Activated CD8-positive, alpha-beta memory T cell treated with anti-CD3 and anti-CD28 coated beads, Interleukin-2, amount 50 U/mL, for 24 hours (primary cell): ENCODE measurements at regions not wholly inside any gene's neighbourhood (a gene's known extent, or its start where the extent isn't known, plus 50 kb on each side); places are given as distances from the start of the nearest gene placed in this dataset.

Source experiments
- DNase-seq: peaks from one replicate; pipeline ENCODE4 v3.0.0-alpha.2; 2020; ENCODE audit errors: extremely low read depth

GRCh38 chr3:194738254-194739093, 52.8 kb downstream of the FAM43A start:
- no peak for DNase-seq

DNA sequence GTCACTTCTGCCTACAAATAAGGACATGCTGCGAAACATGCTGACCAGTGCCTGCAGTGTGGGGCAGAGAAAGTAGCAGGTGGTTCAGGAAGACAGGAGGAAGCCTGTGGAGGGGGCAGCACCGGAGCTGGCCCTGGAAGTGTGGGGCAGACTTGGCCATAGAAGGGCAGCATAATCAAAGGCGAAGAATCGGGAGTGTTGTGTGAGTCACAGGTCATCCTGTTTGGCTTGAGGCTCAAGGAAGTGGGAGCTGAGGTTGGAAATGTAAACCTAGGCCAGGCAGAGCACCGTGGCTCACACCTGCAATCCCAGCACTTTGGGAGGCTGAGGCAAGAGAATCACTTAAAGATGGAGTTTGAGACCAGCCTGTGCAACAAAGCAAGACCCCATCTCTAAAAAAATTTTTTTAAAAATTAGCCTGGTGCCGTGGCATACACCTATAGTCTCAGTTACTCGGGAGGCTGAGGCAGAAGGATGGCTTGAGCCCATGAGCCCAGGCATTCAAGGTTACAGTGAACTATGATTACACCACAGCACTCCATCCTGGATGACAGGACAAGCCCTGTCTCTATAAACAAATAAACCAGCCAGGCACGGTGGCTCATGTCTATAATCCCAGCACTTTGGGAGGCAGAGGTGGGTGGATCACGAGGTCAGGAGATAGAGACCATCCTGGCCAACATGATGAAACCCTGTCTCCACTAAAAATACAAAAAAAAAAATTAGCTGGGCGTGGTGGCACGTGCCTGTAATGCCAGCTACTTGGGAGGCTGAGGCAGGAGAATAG, 54.0 kb downstream of the FAM43A start:
- no peak for DNase-seq

DNA sequence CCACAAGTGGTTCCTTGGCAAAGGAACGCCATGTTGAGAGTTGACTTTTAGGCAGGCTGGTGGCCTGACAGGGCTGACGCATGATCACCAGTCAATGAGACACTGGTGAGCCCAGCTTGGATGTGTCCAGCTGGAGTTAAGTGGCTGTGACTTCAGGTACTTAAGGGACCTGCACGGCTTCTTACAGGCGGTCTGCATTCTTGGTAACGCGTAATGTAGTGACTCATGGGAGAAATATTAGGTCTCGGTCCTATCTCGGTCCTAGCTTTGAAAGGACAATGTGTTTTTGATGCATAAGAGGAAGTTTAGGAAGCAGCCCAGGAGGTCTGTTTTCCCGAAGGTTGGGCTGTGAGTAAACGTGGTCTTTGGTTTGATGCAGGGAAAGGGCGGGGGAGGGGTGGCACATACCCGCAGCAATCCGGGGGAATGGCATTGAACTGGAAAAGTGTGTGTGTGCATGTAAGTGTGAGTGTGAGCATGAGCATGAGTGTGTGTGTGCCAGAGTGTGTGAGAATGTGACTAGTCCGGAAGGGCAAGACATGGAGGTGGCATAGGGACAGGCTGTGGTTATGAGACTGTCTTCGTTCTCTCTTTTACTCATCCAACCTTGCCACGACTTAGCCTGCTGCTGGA, 55.3 kb downstream of the FAM43A start:
- DNase-seq, result no peak

DNA sequence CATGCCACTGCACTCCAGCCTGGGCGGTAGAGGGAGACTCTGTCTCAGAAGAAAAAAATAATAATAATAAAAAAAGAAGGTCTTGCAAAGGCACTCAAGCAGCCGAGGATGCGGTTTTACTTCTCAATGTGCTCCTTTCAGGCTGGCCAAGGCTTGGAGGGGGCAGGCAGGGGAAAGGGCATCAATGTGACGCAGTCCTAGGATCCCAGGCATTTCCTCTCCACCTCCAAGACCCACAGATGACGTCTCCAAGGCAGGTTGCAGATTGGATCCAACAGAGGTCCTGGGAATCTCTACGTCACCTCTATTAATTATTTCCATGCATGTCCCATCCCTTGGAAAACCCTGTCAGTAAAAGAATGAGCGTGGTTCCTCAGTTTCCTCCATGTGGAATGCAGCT, 56.2 kb downstream of the FAM43A start:
- no peak for DNase-seq

DNA sequence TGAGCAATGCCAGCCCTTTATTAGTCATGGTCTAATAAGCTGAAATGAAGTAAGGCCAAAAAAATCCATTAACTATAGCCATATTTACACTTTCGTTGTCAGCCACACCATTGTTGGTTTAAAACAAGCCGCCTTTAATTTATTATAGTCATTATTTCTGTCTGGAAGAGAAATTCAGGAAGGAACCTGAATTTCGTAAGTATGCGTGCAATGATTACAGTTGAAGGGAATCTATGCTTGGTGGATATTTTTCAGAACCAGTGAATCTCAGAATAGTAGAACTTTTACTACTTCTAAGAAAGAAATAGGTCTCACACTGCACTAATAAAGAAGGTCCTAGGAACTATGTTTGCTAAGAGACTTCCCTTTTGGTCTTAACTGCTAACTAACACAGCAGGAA, 59.1 kb downstream of the FAM43A start:
- DNase-seq, result no peak

DNA sequence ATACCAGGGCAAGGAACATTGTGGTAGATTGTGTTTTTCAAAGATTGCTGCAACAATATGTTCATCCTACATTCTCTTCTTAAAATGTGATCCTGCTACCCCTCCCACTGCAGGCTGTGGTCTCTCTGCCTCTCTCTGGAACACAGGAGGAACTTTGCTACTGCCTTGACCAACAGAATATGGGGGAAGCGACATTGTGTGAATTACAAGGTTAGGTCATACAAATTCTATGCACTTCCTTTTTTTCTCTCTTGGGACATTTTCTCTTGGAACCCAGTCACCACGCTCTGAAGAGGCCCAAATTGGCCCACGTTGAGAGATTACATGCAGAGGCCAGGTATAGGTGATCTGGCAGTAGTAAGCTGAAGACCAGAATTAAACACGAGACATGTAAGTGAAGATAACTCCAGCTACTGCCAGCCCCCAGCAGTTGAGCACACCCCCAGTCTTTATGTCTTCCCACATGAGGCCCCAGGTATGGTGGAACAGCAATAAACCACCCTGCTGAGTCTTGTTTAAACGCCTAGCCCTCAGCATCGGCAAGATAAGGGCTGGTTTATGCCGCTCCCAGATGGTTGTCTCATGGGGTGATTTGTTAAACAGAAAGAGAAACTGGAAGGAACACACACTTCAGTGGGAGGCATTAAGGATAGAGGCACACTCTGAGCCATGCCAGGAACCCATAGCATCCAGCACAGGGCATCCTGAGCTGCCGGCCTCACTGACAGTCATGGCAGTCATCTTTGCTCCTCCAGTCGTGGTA, 59.9 kb downstream of the FAM43A start:
- DNase-seq, result no peak

GRCh38 chr3:194748225-194748624, 62.5 kb downstream of the FAM43A start:
- no peak for DNase-seq

- DNase-seq, result no peak
These were observed 64.2 kb downstream of the FAM43A start for GRCh38 chr3:194749631-194750490.

DNA sequence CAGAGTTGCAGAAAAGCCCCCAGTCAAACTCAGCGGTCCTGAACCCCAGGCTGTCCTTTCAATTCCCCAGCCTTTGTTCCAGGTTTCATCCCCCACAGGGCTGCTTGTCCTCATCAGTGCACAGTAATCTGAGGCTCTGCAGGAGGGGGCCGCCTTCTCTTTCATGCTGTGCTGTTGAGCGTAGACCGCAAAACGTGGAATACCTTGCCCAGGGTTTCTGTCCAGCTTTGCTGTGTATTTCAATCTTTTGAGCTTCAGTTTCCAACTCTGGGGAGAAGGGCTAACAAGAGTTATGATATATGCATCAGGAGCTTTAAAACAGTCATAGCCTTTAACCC, 64.8 kb downstream of the FAM43A start:
- DNase-seq, result no peak

DNA sequence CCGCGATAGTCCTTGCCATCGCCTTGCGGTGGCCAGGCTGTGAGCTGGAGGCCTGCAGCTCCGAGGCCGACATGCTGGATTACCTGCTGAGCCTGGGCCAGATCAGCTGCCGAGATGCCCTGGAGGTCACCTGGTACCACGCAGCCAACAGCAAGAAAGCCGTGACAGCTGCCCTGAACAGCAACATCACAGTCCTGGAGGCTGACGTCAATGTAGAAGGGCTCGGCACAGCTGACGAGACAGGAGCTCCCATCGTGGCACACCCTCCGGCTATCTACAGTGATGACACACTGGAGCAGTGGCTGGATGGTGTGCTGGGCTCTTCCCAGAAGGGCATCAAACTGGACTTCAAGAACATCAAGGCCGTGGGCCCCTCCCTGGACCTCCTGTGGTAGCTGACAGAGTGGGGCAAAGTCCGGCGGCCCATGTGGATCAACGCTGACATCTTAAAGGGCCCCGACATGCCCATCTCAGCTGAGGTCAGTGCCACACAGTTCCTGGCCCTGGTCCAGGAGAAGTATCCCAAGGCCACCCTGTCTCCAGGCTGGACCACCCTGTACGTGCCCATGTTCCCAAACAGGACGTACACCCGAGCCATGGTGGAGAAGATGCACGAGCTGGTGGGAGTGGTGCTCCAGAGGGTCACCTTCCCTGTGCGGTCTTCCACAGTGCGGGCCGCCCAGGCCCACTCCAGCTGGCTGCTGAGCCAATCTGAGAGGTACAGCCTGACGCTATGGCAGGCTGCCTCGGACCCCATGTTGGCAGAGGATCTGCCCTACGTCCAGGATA, 70.2 kb downstream of the FAM43A start:
- DNase-seq, result no peak

DNA sequence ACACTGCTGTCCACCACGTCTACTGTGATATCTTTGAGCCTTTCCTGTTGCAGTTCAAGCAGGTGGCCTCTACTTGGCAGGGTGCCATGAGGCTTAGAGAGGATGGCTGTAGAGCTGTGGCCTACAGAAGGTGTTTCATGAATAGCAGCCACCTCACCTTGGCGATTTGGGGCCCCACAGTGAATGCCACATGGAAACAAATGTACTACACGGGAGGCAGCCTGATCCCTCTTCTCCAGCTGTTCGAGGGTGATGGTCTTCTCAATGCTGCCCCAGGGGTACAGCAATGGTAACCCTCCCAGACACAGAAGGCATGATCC, 70.7 kb downstream of the FAM43A start:
- DNase-seq, result no peak

- DNase-seq, result no peak
These were observed 71.2 kb downstream of the FAM43A start for GRCh38 chr3:194756791-194757325.

DNA sequence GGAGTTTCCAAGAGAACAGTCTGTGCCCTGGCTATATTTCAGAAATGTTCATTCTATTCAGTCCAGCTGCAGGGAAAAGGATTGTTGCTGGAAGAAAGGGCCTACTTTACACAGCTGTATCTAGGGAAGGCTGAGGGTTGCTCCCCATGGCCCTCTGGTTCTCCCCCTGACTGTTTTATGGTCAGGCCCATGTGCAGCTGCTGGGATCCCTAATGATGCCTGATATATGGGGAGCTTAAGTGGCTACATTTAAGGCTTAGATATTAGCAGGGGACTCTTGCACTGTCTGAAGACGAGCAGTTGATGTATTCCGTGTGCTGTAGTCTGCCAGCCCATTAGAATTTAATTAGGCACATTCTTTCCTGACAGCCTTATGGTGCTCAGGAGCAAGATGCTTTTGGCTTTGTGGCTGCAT, 72.0 kb downstream of the FAM43A start:
- no peak for DNase-seq

DNA sequence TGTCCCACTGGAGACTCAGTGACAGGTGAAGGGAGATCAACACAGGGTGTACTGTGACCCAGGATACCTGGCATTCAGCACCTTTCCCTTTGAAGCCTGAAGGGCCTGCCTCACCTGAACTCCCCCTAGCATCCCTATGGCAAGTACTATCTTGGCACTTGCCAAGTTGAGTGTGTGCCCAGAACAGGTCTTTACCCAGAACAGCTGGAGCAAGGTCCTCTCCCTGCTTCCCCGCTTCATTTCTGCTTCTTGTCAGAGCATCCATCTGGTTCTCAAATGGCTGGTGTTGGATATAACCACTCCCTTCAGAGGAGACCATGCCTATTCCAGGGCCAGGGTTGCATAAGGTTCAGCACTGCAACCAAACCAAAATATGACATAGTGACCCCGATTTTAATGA, 73.0 kb downstream of the FAM43A start:
- DNase-seq, result no peak

GRCh38 chr3:194760494-194761137, 74.9 kb downstream of the FAM43A start:
- DNase-seq, result no peak

DNA sequence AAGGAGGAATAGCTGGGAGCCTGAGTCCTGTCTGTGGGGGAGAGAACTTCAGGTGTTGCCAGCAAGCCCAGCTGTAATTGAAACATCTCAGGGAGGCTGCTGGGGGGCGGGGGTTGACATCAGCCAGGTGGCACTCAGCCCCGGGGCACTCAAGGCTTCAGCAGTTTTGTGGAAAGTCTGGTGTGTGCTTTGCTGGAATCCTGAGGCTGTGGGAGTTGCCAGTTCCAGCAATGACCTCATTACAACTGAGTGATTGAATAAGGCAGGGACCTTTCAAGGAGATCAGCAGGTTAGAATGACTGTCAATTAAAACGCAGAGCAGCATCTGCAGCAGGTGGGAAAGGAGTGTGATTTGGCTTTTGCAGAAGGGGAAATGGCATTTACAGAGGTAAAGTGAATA, 75.7 kb downstream of the FAM43A start:
- no peak for DNase-seq

DNA sequence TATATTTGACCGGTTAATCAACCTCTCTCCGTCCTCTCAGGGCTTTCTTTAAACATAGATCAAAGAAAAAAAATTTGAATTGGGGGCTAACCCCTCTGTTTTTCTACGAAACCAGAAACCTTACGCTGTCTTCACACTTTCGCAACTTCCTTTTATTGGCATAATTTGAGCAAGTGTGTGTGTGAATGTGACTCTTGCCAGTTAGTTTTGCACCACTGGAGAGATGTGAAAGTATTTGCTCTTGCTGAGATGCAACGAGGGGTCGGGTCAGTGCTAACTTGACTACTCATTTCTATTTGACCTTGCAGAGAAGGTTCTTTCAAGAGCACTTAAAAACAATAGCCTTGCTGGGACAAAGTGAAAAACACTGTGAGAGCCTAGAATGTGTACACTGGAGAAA, 81.2 kb downstream of the FAM43A start:
- DNase-seq, result no peak

- DNase-seq, result no peak
These were observed 81.9 kb downstream of the FAM43A start for GRCh38 chr3:194767446-194768207.

DNA sequence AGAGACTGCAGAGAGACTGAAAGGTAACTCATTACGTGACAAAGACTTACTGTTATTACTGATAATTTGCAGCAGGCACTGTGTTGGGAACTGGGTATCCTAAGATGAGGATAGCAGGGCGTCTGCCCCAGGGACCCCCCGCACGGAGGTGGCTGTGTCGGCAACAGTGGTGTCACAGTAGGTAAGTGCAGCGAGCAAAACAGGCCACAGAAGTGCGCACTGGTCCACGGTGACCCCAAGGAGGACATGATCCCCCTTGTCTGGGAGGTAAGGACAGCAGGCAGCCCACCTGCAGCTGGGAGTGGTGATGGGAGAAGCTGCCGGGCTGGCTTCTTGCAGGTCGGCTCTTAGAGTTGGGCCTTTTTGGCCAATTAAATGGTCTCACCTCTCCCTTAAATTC, 82.9 kb downstream of the FAM43A start:
- DNase-seq, result no peak
